Liver (tissue), 8 donors: ENCODE measurements at regions not wholly inside any gene's neighbourhood (a gene's known extent, or its start where the extent isn't known, plus 50 kb on each side); places are given as distances from the start of the nearest gene placed in this dataset.
"Not testable (repeated sequence)": the region's sequence is repeated elsewhere in the genome, so short reads cannot be mapped to it uniquely, and the experiment has no call there.

Source experiments
- DNase-seq: peaks from one replicate; pipeline ENCODE4 v3.0.0-alpha.2; 2017; ENCODE audit warnings: low spot score
- H3K27ac ChIP-seq, 2 donors: one replicate each; pipeline ENCODE4 v1.7.0; 2013; ENCODE audit warnings: inconsistent platforms in 2 of 2, low read length in 2 of 2, control low read depth in 1 of 2, low read depth in 1 of 2, mild to moderate bottlenecking in 1 of 2
- H3K27me3 ChIP-seq, 4 donors: one replicate each; pipeline versions ENCODE4 v1.6.1 to v1.7.0; 2013; ENCODE audit warnings: low read length in 3 of 4, inconsistent platforms in 1 of 4, mild to moderate bottlenecking in 1 of 4, moderate library complexity in 1 of 4; ENCODE audit not compliant: control insufficient read depth in 4 of 4, insufficient read depth in 4 of 4
- H3K36me3 ChIP-seq, 4 donors: one replicate each; pipeline versions ENCODE4 v1.6.1 to v1.7.0; 2013; ENCODE audit warnings: low read length in 3 of 4, mild to moderate bottlenecking in 3 of 4, low read depth in 1 of 4, moderate library complexity in 1 of 4; ENCODE audit not compliant: control insufficient read depth in 4 of 4, insufficient read depth in 3 of 4
- H3K4me1 ChIP-seq, 4 donors: one replicate each; pipeline versions ENCODE4 v1.6.1 to v1.7.0; 2013; ENCODE audit warnings: low read length in 3 of 4, mild to moderate bottlenecking in 3 of 4, moderate library complexity in 1 of 4; ENCODE audit not compliant: control insufficient read depth in 4 of 4, insufficient read depth in 4 of 4
- H3K4me3 ChIP-seq, 3 donors: one replicate each; pipeline versions ENCODE4 v1.6.1 to v1.7.0; 2013; ENCODE audit warnings: low read length in 3 of 3, control low read depth in 1 of 3, low read depth in 1 of 3, mild to moderate bottlenecking in 1 of 3
- H3K9ac ChIP-seq, 2 donors: one replicate each; pipeline ENCODE4 v1.7.0; 2013; ENCODE audit warnings: low read length in 2 of 2, mild to moderate bottlenecking in 2 of 2, moderate library complexity in 2 of 2, control low read depth in 1 of 2, low read depth in 1 of 2
- H3K9me3 ChIP-seq, 4 donors: one replicate each; pipeline versions ENCODE4 v1.6.1 to v1.7.0; 2013; ENCODE audit warnings: low read length in 3 of 4; ENCODE audit not compliant: control insufficient read depth in 4 of 4
- FOXA2 ChIP-seq: IDR thresholded peaks from 2 replicates; pipeline ENCODE4 v1.6.1; 2016; ENCODE audit warnings: antibody characterized with exemption
- GABPA ChIP-seq, 2 donors: IDR thresholded peaks in 1 of 2; conservative IDR thresholded peaks in 1 of 2; 2 replicates each; pipeline ENCODE4 v1.6.1; 2016; ENCODE audit warnings: antibody characterized with exemption in 2 of 2, mild to moderate bottlenecking in 1 of 2, moderate library complexity in 1 of 2
- HNF4A ChIP-seq, 2 donors: conservative IDR thresholded peaks; 2 replicates each; pipeline ENCODE4 v1.6.1; 2016; ENCODE audit warnings: antibody characterized with exemption in 2 of 2, mild to moderate bottlenecking in 2 of 2
- HNF4G ChIP-seq: IDR thresholded peaks from 2 replicates; pipeline ENCODE4 v1.6.1; 2016; ENCODE audit warnings: antibody characterized with exemption
- JUND ChIP-seq, 2 donors: IDR thresholded peaks; 2 replicates each; pipeline ENCODE4 v1.6.1; 2016; ENCODE audit warnings: antibody characterized with exemption in 2 of 2
- RAD21 ChIP-seq, 2 donors: IDR thresholded peaks; 2 replicates each; pipeline ENCODE4 v1.6.1; 2016; ENCODE audit warnings: antibody characterized with exemption in 2 of 2, mild to moderate bottlenecking in 2 of 2
- RXRA ChIP-seq, 2 donors: IDR thresholded peaks; 2 replicates each; pipeline ENCODE4 v1.6.1; 2017 to 2018; ENCODE audit warnings: antibody characterized with exemption in 2 of 2, mild to moderate bottlenecking in 1 of 2
- SP1 ChIP-seq: IDR thresholded peaks from 2 replicates; pipeline ENCODE4 v1.6.1; 2018; ENCODE audit warnings: antibody characterized with exemption, mild to moderate bottlenecking
- YY1 ChIP-seq: IDR thresholded peaks from 2 replicates; pipeline ENCODE4 v1.6.1; 2016; ENCODE audit warnings: antibody characterized with exemption, mild to moderate bottlenecking
- WGBS: extraction: QIAGEN DNeasy Blood & Tissue Kit; methylation state at CpG from one replicate; pipeline ENCODE4 v1.1.7; 2013; 5-methylcytosine and 5-hydroxymethylcytosine counted together
- TF ChIP-seq, protein P1 (sequence below): IDR thresholded peaks from 2 replicates; pipeline ENCODE4 v1.6.1; 2016; ENCODE audit warnings: antibody characterized with exemption
- TF ChIP-seq, protein P2 (sequence below): IDR thresholded peaks from 2 replicates; pipeline ENCODE4 v1.6.1; 2016; ENCODE audit warnings: antibody characterized with exemption
- TF ChIP-seq, protein P3 (sequence below): fragments of 150-350 bp; IDR thresholded peaks from 2 replicates; pipeline ENCODE4 v1.5.1; 2017; ENCODE audit warnings: improper control_type of control experiment, low read depth, low read length; ENCODE audit not compliant: missing input control
- donor health status: healthy.
- donor health status: healthy.
- donor health status: healthy.
- donor health status: healthy.
- donor health status: healthy.

GRCh38 chr18:42334931-42335330 is 379.9 kb downstream of the PIK3C3 start:
- H3K9ac ChIP-seq: no peak overlapping the region
- H3K4me3 ChIP-seq: no peak overlapping the region
- H3K36me3 ChIP-seq: no peaks in the 10 kb centered on the region
- no peak for DNase-seq
- H3K4me1 ChIP-seq: peaks cover 9 to 25% (median 23%) of the 10 kb centered on the region in 4 donors
- H3K9me3 ChIP-seq: no peaks in the 10 kb centered on the region
- H3K27me3 ChIP-seq: no peaks in the 10 kb centered on the region
- TF ChIP-seq, protein P1, sequence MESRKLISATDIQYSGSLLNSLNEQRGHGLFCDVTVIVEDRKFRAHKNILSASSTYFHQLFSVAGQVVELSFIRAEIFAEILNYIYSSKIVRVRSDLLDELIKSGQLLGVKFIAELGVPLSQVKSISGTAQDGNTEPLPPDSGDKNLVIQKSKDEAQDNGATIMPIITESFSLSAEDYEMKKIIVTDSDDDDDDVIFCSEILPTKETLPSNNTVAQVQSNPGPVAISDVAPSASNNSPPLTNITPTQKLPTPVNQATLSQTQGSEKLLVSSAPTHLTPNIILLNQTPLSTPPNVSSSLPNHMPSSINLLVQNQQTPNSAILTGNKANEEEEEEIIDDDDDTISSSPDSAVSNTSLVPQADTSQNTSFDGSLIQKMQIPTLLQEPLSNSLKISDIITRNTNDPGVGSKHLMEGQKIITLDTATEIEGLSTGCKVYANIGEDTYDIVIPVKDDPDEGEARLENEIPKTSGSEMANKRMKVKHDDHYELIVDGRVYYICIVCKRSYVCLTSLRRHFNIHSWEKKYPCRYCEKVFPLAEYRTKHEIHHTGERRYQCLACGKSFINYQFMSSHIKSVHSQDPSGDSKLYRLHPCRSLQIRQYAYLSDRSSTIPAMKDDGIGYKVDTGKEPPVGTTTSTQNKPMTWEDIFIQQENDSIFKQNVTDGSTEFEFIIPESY: no peak
- TF ChIP-seq FOXA2 (no peak), HNF4A (conservative IDR thresholded peaks at IDR 0.05) (no peak), HNF4G (no peak), RXRA (IDR thresholded peaks at IDR 0.05) (no peak)
- TF ChIP-seq, protein P2, sequence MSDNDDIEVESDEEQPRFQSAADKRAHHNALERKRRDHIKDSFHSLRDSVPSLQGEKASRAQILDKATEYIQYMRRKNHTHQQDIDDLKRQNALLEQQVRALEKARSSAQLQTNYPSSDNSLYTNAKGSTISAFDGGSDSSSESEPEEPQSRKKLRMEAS: no peak
- TF ChIP-seq, protein P3, sequence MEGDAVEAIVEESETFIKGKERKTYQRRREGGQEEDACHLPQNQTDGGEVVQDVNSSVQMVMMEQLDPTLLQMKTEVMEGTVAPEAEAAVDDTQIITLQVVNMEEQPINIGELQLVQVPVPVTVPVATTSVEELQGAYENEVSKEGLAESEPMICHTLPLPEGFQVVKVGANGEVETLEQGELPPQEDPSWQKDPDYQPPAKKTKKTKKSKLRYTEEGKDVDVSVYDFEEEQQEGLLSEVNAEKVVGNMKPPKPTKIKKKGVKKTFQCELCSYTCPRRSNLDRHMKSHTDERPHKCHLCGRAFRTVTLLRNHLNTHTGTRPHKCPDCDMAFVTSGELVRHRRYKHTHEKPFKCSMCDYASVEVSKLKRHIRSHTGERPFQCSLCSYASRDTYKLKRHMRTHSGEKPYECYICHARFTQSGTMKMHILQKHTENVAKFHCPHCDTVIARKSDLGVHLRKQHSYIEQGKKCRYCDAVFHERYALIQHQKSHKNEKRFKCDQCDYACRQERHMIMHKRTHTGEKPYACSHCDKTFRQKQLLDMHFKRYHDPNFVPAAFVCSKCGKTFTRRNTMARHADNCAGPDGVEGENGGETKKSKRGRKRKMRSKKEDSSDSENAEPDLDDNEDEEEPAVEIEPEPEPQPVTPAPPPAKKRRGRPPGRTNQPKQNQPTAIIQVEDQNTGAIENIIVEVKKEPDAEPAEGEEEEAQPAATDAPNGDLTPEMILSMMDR: no peak
- H3K27ac ChIP-seq: no peak overlapping the region

DNA sequence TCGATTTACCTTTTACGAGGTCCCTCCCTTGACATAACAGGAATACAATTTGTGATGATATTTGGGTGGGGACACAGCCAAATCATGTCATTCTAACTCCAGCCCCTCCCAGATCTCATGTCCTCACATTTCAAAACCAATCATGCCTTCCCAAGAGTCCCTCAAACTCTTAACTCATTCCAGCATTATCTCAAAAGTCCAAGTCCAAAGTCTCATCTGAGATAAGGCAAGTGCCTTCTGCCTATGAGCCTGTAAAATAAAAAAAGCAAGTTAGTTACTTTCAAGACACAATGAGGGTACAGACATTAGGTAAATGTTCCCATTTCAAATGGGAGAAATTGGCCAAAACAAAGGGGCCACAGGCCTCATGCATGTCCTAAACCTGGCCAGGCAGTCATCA is 381.1 kb downstream of the PIK3C3 start:
- Histone ChIP-seq H3K4me1 (peaks cover 10 to 36% (median 27%) of the 10 kb centered on the region in 4 donors), H3K36me3 (no peaks in the 10 kb centered on the region), H3K4me3 (peak overlapping the region in 1 of 3 donors; percentile 37), H3K27ac (no peak overlapping the region), H3K9ac (no peak overlapping the region), H3K9me3 (no peaks in the 10 kb centered on the region), H3K27me3 (no peaks in the 10 kb centered on the region)
- WGBS: 73% methylated on average over 2 of the region's 2 CpGs
- no peak for DNase-seq
- TF ChIP-seq GABPA (IDR thresholded peaks at IDR 0.05 in 1 of 2, conservative IDR thresholded peaks at IDR 0.05 in 1 of 2): no peak
- TF ChIP-seq HNF4A (conservative IDR thresholded peaks at IDR 0.05): peak; percentile 73 to 75

- DNase-seq, H3K4me3 ChIP-seq, H3K9ac ChIP-seq, H3K9me3 ChIP-seq, H3K36me3 ChIP-seq, H3K27me3 ChIP-seq: not testable (repeated sequence)
- TF ChIP-seq RXRA (IDR thresholded peaks at IDR 0.05) (peak; percentile 86 to 92), RAD21 (IDR thresholded peaks at IDR 0.05) (peak in 1 of 2 donors; percentile 37), YY1 (peak; percentile 72), SP1 (peak; percentile 77), HNF4A (conservative IDR thresholded peaks at IDR 0.05) (peak; percentile 94 to 95), HNF4G (peak; percentile 61), FOXA2 (peak; percentile 12), JUND (IDR thresholded peaks at IDR 0.05) (peak in 1 of 2 donors; percentile 63)
- TF ChIP-seq, protein P2: peak; percentile 16
- WGBS: 64% methylated on average over 2 of the region's 2 CpGs
- Histone ChIP-seq H3K4me1 (peaks cover 10 to 37% (median 27%) of the 10 kb centered on the region in 4 donors), H3K27ac (peak overlapping the region in 1 of 2 donors; percentile 34)
Measured at GRCh38 chr18:42337337-42337736, 382.3 kb downstream of the PIK3C3 start.
